SH-SY5Y (cell line): ENCODE measurements at regions not wholly inside any gene's neighbourhood (a gene's known extent, or its start where the extent isn't known, plus 50 kb on each side); places are given as distances from the start of the nearest gene placed in this dataset.

Source experiments
- GATA2 ChIP-seq: IDR thresholded peaks from 2 replicates; pipeline ENCODE4 v1.6.1; 2011; ENCODE audit warnings: mild to moderate bottlenecking, low read depth, low read length
- GATA3 ChIP-seq: IDR thresholded peaks from 2 replicates; pipeline ENCODE4 v1.6.1; 2011; ENCODE audit warnings: low read depth, mild to moderate bottlenecking, low read length, moderate library complexity

GRCh38 chr11:23221366-23221765, 361.1 kb upstream of the CCDC179 start:
- no peak for TF ChIP-seq GATA2
- TF ChIP-seq GATA3: no peak
